ENCODE measurements at regions not wholly inside any gene's neighbourhood (a gene's known extent, or its start where the extent isn't known, plus 50 kb on each side); places are given as distances from the start of the nearest gene placed in this dataset.

DNA sequence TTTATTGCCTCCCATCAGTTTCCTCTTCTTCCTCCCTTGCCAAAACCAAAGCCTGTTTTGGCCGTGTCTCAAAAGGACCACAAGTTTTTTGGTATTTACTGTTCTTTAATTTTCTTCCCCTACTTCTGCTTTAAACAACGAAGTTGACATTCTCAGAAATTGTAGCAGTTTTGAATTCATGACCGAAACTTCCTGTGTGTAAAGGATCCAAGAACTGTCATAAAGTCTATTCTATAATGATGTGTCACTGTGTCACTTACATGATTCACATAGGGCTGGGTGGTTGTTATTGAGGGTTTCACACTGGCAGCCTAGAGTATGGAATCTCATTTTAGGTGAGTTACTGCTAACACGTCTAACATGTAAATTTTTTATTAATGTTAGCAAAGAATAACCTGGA, 741.0 kb upstream of the KLHL1 start:
- TF ChIP-seq, protein P1, sequence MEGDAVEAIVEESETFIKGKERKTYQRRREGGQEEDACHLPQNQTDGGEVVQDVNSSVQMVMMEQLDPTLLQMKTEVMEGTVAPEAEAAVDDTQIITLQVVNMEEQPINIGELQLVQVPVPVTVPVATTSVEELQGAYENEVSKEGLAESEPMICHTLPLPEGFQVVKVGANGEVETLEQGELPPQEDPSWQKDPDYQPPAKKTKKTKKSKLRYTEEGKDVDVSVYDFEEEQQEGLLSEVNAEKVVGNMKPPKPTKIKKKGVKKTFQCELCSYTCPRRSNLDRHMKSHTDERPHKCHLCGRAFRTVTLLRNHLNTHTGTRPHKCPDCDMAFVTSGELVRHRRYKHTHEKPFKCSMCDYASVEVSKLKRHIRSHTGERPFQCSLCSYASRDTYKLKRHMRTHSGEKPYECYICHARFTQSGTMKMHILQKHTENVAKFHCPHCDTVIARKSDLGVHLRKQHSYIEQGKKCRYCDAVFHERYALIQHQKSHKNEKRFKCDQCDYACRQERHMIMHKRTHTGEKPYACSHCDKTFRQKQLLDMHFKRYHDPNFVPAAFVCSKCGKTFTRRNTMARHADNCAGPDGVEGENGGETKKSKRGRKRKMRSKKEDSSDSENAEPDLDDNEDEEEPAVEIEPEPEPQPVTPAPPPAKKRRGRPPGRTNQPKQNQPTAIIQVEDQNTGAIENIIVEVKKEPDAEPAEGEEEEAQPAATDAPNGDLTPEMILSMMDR (IDR thresholded peaks at IDR 0.05; ENCODE audit: poor library complexity) = no peak
- TF ChIP-seq EZH2 (IDR thresholded peaks at IDR 0.05; ENCODE audit: borderline replicate concordance) = no peak
- no peak for TF ChIP-seq EZH2phosphoT487 (IDR thresholded peaks at IDR 0.05; ENCODE audit: low read depth, severe bottlenecking, unreplicated experiment)

Measured in hepatocyte (in vitro differentiated cells).